GM23338 (cell line): ENCODE measurements at regions not wholly inside any gene's neighbourhood (a gene's known extent, or its start where the extent isn't known, plus 50 kb on each side); places are given as distances from the start of the nearest gene placed in this dataset.
A peak's percentile ranks its signal among the peaks of the same experiment; 100 is the strongest.

ENCODE experiments used
- ATAC-seq: fragments of 200-7000 bp; cut with Tn5 transposase; 3 replicates; pipeline ENCODE4 v1.9.1; 2020
- DNase-seq: peaks from one replicate; pipeline ENCODE4 v3.0.0-alpha.2; 2015; ENCODE audit warnings: low spot score
- H2AFZ ChIP-seq: fragments of 200-600 bp; sonication (generic); 2 replicates; pipeline ENCODE4 v1.8.0; 2016; ENCODE audit warnings: antibody characterized with exemption, mild to moderate bottlenecking, moderate library complexity
- H3F3A ChIP-seq: fragments of 200-600 bp; sonication (generic); replicated peaks from 2 replicates; pipeline ENCODE4 v1.8.0; 2017; ENCODE audit warnings: antibody characterized with exemption, mixed run types, low read depth
- H3K27ac ChIP-seq: fragments of 200-600 bp; sonication (generic); 2 replicates; pipeline ENCODE4 v1.6.1; 2016; ENCODE audit warnings: low read depth
- H3K27me3 ChIP-seq: fragments of 200-600 bp; sonication (generic); 2 replicates; pipeline ENCODE4 v1.8.0; 2016; ENCODE audit warnings: mild to moderate bottlenecking, mixed run types, moderate library complexity; ENCODE audit not compliant: insufficient read depth
- H3K36me3 ChIP-seq: fragments of 200-600 bp; sonication (generic); 2 replicates; pipeline ENCODE4 v1.8.0; 2016; ENCODE audit warnings: mild to moderate bottlenecking; ENCODE audit not compliant: insufficient read depth
- H3K4me1 ChIP-seq: fragments of 200-600 bp; sonication (generic); 2 replicates; pipeline ENCODE4 v1.8.0; 2016; ENCODE audit warnings: mild to moderate bottlenecking, moderate library complexity; ENCODE audit not compliant: insufficient read depth
- H3K4me2 ChIP-seq: fragments of 200-600 bp; sonication (generic); 2 replicates; pipeline ENCODE4 v1.7.1; 2017; ENCODE audit warnings: mixed run types
- H3K4me3 ChIP-seq: fragments of 200-600 bp; sonication (generic); 2 replicates; pipeline ENCODE4 v1.6.1; 2016; ENCODE audit warnings: mixed run types
- H3K79me2 ChIP-seq: fragments of 200-600 bp; sonication (generic); replicated peaks from 2 replicates; pipeline ENCODE4 v1.8.0; 2017; ENCODE audit warnings: mild to moderate bottlenecking; ENCODE audit not compliant: insufficient read depth
- H3K9me2 ChIP-seq: fragments of 200-600 bp; sonication (generic); 2 replicates; pipeline ENCODE4 v1.8.0; 2017; ENCODE audit not compliant: insufficient read depth
- H4K20me1 ChIP-seq: fragments of 200-600 bp; sonication (generic); replicated peaks from 2 replicates; pipeline ENCODE4 v1.8.0; 2017; ENCODE audit warnings: mild to moderate bottlenecking; ENCODE audit not compliant: insufficient read depth
- H3K27ac Mint-ChIP-seq: 2 replicates; pipeline ENCODE4 v1.8.0; 2020; ENCODE audit warnings: inconsistent platforms, mild to moderate bottlenecking, moderate library complexity, mixed read lengths
- H3K27me3 Mint-ChIP-seq: 3 replicates; pipeline ENCODE4 v1.8.0; 2022; ENCODE audit warnings: low read depth, mild to moderate bottlenecking, moderate library complexity, mixed read lengths, inconsistent platforms; ENCODE audit not compliant: insufficient read depth, poor library complexity
- H3K36me3 Mint-ChIP-seq: 3 replicates; pipeline ENCODE4 v1.8.0; 2021; ENCODE audit warnings: low read depth, mild to moderate bottlenecking, inconsistent platforms, moderate library complexity, mixed read lengths
- H3K4me1 Mint-ChIP-seq: 3 replicates; pipeline ENCODE4 v1.8.0; 2020; ENCODE audit warnings: mild to moderate bottlenecking, inconsistent platforms, mixed read lengths
- H3K4me3 Mint-ChIP-seq: 3 replicates; pipeline ENCODE4 v1.8.0; 2021; ENCODE audit warnings: moderate library complexity, mild to moderate bottlenecking, inconsistent platforms, mixed read lengths
- H3K9me3 Mint-ChIP-seq: 3 replicates; pipeline ENCODE4 v1.8.0; 2020; ENCODE audit warnings: moderate library complexity, mild to moderate bottlenecking, inconsistent platforms, mixed read lengths
- CREB1 ChIP-seq: fragments of 250-450 bp; sonication (Bioruptor Pico); IDR thresholded peaks from 2 replicates; pipeline ENCODE4 v1.5.0; 2020; ENCODE audit warnings: low read depth, mild to moderate bottlenecking, moderate library complexity
- ETS1 ChIP-seq: IDR thresholded peaks from 2 replicates; pipeline ENCODE4 v1.6.1; 2016; ENCODE audit warnings: antibody characterized with exemption
- EZH2 ChIP-seq: fragments of 200-600 bp; sonication (generic); IDR thresholded peaks from one replicate; pipeline ENCODE4 v1.8.0; 2017; ENCODE audit warnings: antibody characterized with exemption, mild to moderate bottlenecking, low read depth; ENCODE audit not compliant: unreplicated experiment
- EZH2phosphoT487 ChIP-seq: fragments of 200-600 bp; sonication (generic); IDR thresholded peaks from one replicate; pipeline ENCODE4 v1.8.1; 2018; ENCODE audit warnings: antibody characterized with exemption; ENCODE audit not compliant: unreplicated experiment
- JUNB ChIP-seq: IDR thresholded peaks from one replicate; pipeline ENCODE4 v1.6.1; 2016; ENCODE audit warnings: antibody characterized with exemption; ENCODE audit not compliant: unreplicated experiment
- NANOG ChIP-seq: IDR thresholded peaks from 2 replicates; pipeline ENCODE4 v1.6.1; 2016; ENCODE audit warnings: antibody characterized with exemption, borderline replicate concordance
- POLR2AphosphoS5 ChIP-seq: IDR thresholded peaks from 2 replicates; pipeline ENCODE4 v1.6.1; 2016; ENCODE audit warnings: antibody characterized with exemption, low read depth
- REST ChIP-seq: IDR thresholded peaks from one replicate; pipeline ENCODE4 v1.6.1; 2018; ENCODE audit warnings: antibody characterized with exemption; ENCODE audit not compliant: unreplicated experiment
- STAT1 ChIP-seq: IDR thresholded peaks from one replicate; pipeline ENCODE4 v1.6.1; 2016; ENCODE audit warnings: antibody characterized with exemption; ENCODE audit not compliant: unreplicated experiment
- ZNF114 ChIP-seq: fragments of 250-450 bp; sonication (Bioruptor Pico); IDR thresholded peaks from 2 replicates; pipeline ENCODE4 v1.5.0; 2020; ENCODE audit warnings: mild to moderate bottlenecking, moderate library complexity
- ZNF331 ChIP-seq: fragments of 250-450 bp; sonication (Bioruptor Pico); IDR thresholded peaks from 2 replicates; pipeline ENCODE4 v1.5.0; 2020; ENCODE audit warnings: low read depth, mild to moderate bottlenecking, moderate library complexity

GRCh38 chr18:29163596-29163995, 986.7 kb upstream of the CDH2 start:
- Mint-ChIP-seq H3K4me1 (peaks cover 23% of the 10 kb centered on the region), H3K27ac (no peak overlapping the region), H3K9me3 (peaks cover 4% of the 10 kb centered on the region; the same call in 1 of the 3 replicates), H3K4me3 (no peak overlapping the region), H3K36me3 (peaks cover 3% of the 10 kb centered on the region; the same call in 1 of the 3 replicates), H3K27me3 (peaks cover 2% of the 10 kb centered on the region)
- TF ChIP-seq ETS1, result no peak
- no peak for TF ChIP-seq EZH2phosphoT487
- no peak for TF ChIP-seq EZH2
- TF ChIP-seq STAT1, result no peak
- no peak for TF ChIP-seq ZNF331 (CRISPR knock-in tag)
- no peak for TF ChIP-seq POLR2AphosphoS5
- no peak for TF ChIP-seq CREB1 (CRISPR knock-in tag)
- TF ChIP-seq ZNF114, result no peak
- no peak for TF ChIP-seq REST
- Histone ChIP-seq H3K9me2 (no peaks in the 10 kb centered on the region; the same call in 1 of the 2 replicates), H3K27me3 (no peaks in the 10 kb centered on the region), H3K79me2 (no peaks in the 10 kb centered on the region), H3K36me3 (no peaks in the 10 kb centered on the region), H3K4me2 (no peak overlapping the region), H3K27ac (no peak overlapping the region), H3F3A (no peaks in the 10 kb centered on the region), H2AFZ (no peak overlapping the region), H3K4me1 (peaks cover 20% of the 10 kb centered on the region), H3K4me3 (no peak overlapping the region), H4K20me1 (no peaks in the 10 kb centered on the region)
- ATAC-seq, result no peak
- DNase-seq, result no peak

GRCh38 chr18:29161429-29161828, 984.5 kb upstream of the CDH2 start:
- DNase-seq, result no peak

More at GRCh38 chr18:29161429-29161828, 984.5 kb upstream of the CDH2 start:
- peak overlapping the region; percentile 67; the same call in 1 of the 2 replicates for H3K27ac Mint-ChIP-seq
- no peak overlapping the region for H2AFZ ChIP-seq
- TF ChIP-seq EZH2 (no peak), ZNF331 (CRISPR knock-in tag) (no peak), EZH2phosphoT487 (no peak), CREB1 (CRISPR knock-in tag) (no peak), POLR2AphosphoS5 (no peak), JUNB (no peak), NANOG (no peak), ZNF114 (no peak)
- no peak overlapping the region for H3K4me3 ChIP-seq
- H3K4me2 ChIP-seq, result no peak overlapping the region
- H4K20me1 ChIP-seq, result no peaks in the 10 kb centered on the region
- H3K9me3 Mint-ChIP-seq, result no peaks in the 10 kb centered on the region
- no peak overlapping the region for H3K27ac ChIP-seq
- no peaks in the 10 kb centered on the region for H3K36me3 ChIP-seq
- H3K4me1 Mint-ChIP-seq, result peaks cover 29% of the 10 kb centered on the region
- H3K27me3 Mint-ChIP-seq, result no peaks in the 10 kb centered on the region
- peaks cover 26% of the 10 kb centered on the region for H3K4me1 ChIP-seq
- H3K4me3 Mint-ChIP-seq, result no peak overlapping the region
- ATAC-seq, result no peak
- H3K36me3 Mint-ChIP-seq, result no peaks in the 10 kb centered on the region
- H3K27me3 ChIP-seq, result no peaks in the 10 kb centered on the region
- H3K9me2 ChIP-seq, result no peaks in the 10 kb centered on the region; the same call in 1 of the 2 replicates
- H3K79me2 ChIP-seq, result no peaks in the 10 kb centered on the region
- H3F3A ChIP-seq, result no peaks in the 10 kb centered on the region
